Neural progenitor cell (in vitro differentiated cells): ENCODE measurements at regions not wholly inside any gene's neighbourhood (a gene's known extent, or its start where the extent isn't known, plus 50 kb on each side); places are given as distances from the start of the nearest gene placed in this dataset.
A peak's percentile ranks its signal among the peaks of the same experiment; 100 is the strongest.
"Not testable (repeated sequence)": the region's sequence is repeated elsewhere in the genome, so short reads cannot be mapped to it uniquely, and the experiment has no call there.

Experiments used
- DNase-seq: peaks from one replicate; pipeline ENCODE4 v3.0.0-alpha.2; 2016; ENCODE audit warnings: low spot score
- H2AFZ ChIP-seq: fragments of 200-600 bp; sonication (generic); replicated peaks from 2 replicates; pipeline ENCODE4 v1.6.1; 2016; ENCODE audit warnings: antibody characterized with exemption
- H3F3A ChIP-seq: fragments of 200-600 bp; sonication (generic); 2 replicates; pipeline ENCODE4 v1.6.1; 2016; ENCODE audit warnings: antibody characterized with exemption, low read depth
- H3K27ac ChIP-seq: fragments of 200-600 bp; sonication (generic); 2 replicates; pipeline ENCODE4 v1.5.1; 2016; ENCODE audit warnings: mild to moderate bottlenecking
- H3K27me3 ChIP-seq: fragments of 200-600 bp; sonication (generic); 2 replicates; pipeline ENCODE4 v1.6.1; 2016; ENCODE audit warnings: mild to moderate bottlenecking, moderate library complexity
- H3K36me3 ChIP-seq: fragments of 200-600 bp; sonication (generic); 2 replicates; pipeline ENCODE4 v1.5.1; 2016
- H3K4me1 ChIP-seq: fragments of 200-600 bp; sonication (generic); 2 replicates; pipeline ENCODE4 v1.6.1; 2016; ENCODE audit warnings: mixed run types
- H3K4me2 ChIP-seq: fragments of 200-600 bp; sonication (generic); 2 replicates; pipeline ENCODE4 v1.6.1; 2016
- H3K4me3 ChIP-seq: fragments of 200-600 bp; sonication (generic); 2 replicates; pipeline ENCODE4 v1.5.1; 2016
- H3K79me2 ChIP-seq: fragments of 200-600 bp; sonication (generic); 2 replicates; pipeline ENCODE4 v1.6.1; 2016; ENCODE audit warnings: low read depth
- H3K9ac ChIP-seq: fragments of 200-600 bp; sonication (generic); 2 replicates; pipeline ENCODE4 v1.6.1; 2016
- H3K9me3 ChIP-seq: fragments of 200-600 bp; sonication (generic); 2 replicates; pipeline ENCODE4 v1.5.1; 2016; ENCODE audit warnings: low read depth
- H4K20me1 ChIP-seq: fragments of 200-600 bp; sonication (generic); 2 replicates; pipeline ENCODE4 v1.6.1; 2016; ENCODE audit warnings: low read depth
- H3K27ac Mint-ChIP-seq: 3 replicates; pipeline ENCODE4 v1.8.0; 2021; ENCODE audit warnings: mixed read lengths
- H3K27me3 Mint-ChIP-seq: 2 replicates; pipeline ENCODE4 v1.8.0; 2022; ENCODE audit warnings: low read depth, mild to moderate bottlenecking, inconsistent platforms, moderate library complexity, mixed read lengths; ENCODE audit not compliant: insufficient read depth
- H3K36me3 Mint-ChIP-seq: 3 replicates; pipeline ENCODE4 v1.8.0; 2021; ENCODE audit warnings: mixed read lengths
- H3K4me1 Mint-ChIP-seq: 3 replicates; pipeline ENCODE4 v1.8.0; 2021; ENCODE audit warnings: mixed read lengths
- H3K4me3 Mint-ChIP-seq: 3 replicates; pipeline ENCODE4 v1.8.0; 2021; ENCODE audit warnings: mild to moderate bottlenecking, moderate library complexity, mixed read lengths
- H3K9me3 Mint-ChIP-seq: 3 replicates; pipeline ENCODE4 v1.8.0; 2020; ENCODE audit warnings: mixed read lengths
- CTCF ChIP-seq: fragments of 200-600 bp; sonication (generic); IDR thresholded peaks from 2 replicates; pipeline ENCODE4 v1.5.1; 2017; ENCODE audit warnings: antibody characterized with exemption, mild to moderate bottlenecking
- EZH2 ChIP-seq: fragments of 200-600 bp; sonication (generic); IDR thresholded peaks from 2 replicates; pipeline ENCODE4 v1.6.1; 2017; ENCODE audit warnings: antibody characterized with exemption, mild to moderate bottlenecking, moderate library complexity
- EZH2phosphoT487 ChIP-seq: fragments of 200-600 bp; sonication (generic); IDR thresholded peaks from 2 replicates; pipeline ENCODE4 v1.6.1; 2017; ENCODE audit warnings: antibody characterized with exemption

GRCh38 chr14:71433303-71433702 lies 498.9 kb upstream of the RGS6 start:
- Histone ChIP-seq H3F3A (peaks cover 7% of the 10 kb centered on the region), H3K9ac (no peak overlapping the region), H3K27ac (no peak overlapping the region), H3K27me3 (no peaks in the 10 kb centered on the region), H3K36me3 (no peaks in the 10 kb centered on the region), H3K4me2 (no peak overlapping the region), H3K4me1 (peaks cover 12% of the 10 kb centered on the region), H3K9me3 (no peaks in the 10 kb centered on the region), H4K20me1 (no peaks in the 10 kb centered on the region), H3K79me2 (peaks cover 59% of the 10 kb centered on the region), H2AFZ (no peak overlapping the region), H3K4me3 (no peak overlapping the region)
- no peak overlapping the region for H3K4me3 Mint-ChIP-seq
- peaks cover 26% of the 10 kb centered on the region for H3K4me1 Mint-ChIP-seq
- TF ChIP-seq CTCF (no peak), EZH2 (no peak), EZH2phosphoT487 (no peak)
- no peaks in the 10 kb centered on the region for H3K27me3 Mint-ChIP-seq
- DNase-seq = no peak
- no peak overlapping the region for H3K27ac Mint-ChIP-seq
- peaks cover 2% of the 10 kb centered on the region for H3K9me3 Mint-ChIP-seq
- peaks cover 8% of the 10 kb centered on the region for H3K36me3 Mint-ChIP-seq

- not testable (repeated sequence) for H3K9me3 Mint-ChIP-seq, H3K27ac Mint-ChIP-seq, H3K27ac ChIP-seq, H3K9ac ChIP-seq, H3K27me3 ChIP-seq, H4K20me1 ChIP-seq, H3K4me3 Mint-ChIP-seq, H3K36me3 ChIP-seq, DNase-seq, H3K4me2 ChIP-seq, H3F3A ChIP-seq, H3K36me3 Mint-ChIP-seq, H3K4me3 ChIP-seq, H3K27me3 Mint-ChIP-seq, H3K9me3 ChIP-seq, H2AFZ ChIP-seq, H3K4me1 ChIP-seq
- H3K79me2 ChIP-seq = peaks cover 44% of the 10 kb centered on the region
- H3K4me1 Mint-ChIP-seq = peaks cover 21% of the 10 kb centered on the region
These were observed 496.6 kb upstream of the RGS6 start for GRCh38 chr14:71435641-71436040.

GRCh38 chr14:71437870-71438269 lies 494.4 kb upstream of the RGS6 start:
- Mint-ChIP-seq H3K36me3 (peaks cover 8% of the 10 kb centered on the region), H3K4me1 (peaks cover 16% of the 10 kb centered on the region), H3K4me3 (no peak overlapping the region), H3K27me3 (no peaks in the 10 kb centered on the region), H3K9me3 (peaks cover 2% of the 10 kb centered on the region), H3K27ac (peak overlapping the region; percentile 11)
- H3K27me3 ChIP-seq = no peaks in the 10 kb centered on the region
- DNase-seq = no peak
- H3F3A ChIP-seq = no peaks in the 10 kb centered on the region
- no peak overlapping the region for H3K4me2 ChIP-seq
- H3K9me3 ChIP-seq = no peaks in the 10 kb centered on the region
- H3K27ac ChIP-seq = peak overlapping the region; percentile 21
- peaks cover 50% of the 10 kb centered on the region for H3K79me2 ChIP-seq
- TF ChIP-seq EZH2phosphoT487 (no peak), CTCF (no peak), EZH2 (no peak)
- no peak overlapping the region for H3K9ac ChIP-seq
- H4K20me1 ChIP-seq = no peaks in the 10 kb centered on the region
- no peaks in the 10 kb centered on the region for H3K36me3 ChIP-seq
- no peak overlapping the region for H2AFZ ChIP-seq
- H3K4me1 ChIP-seq = peaks cover 9% of the 10 kb centered on the region
- no peak overlapping the region for H3K4me3 ChIP-seq

- H3K4me1 ChIP-seq = peaks cover 12% of the 10 kb centered on the region
- no peak overlapping the region for H3K27ac ChIP-seq
- no peaks in the 10 kb centered on the region for H4K20me1 ChIP-seq
- H3K4me2 ChIP-seq = no peak overlapping the region
- H3F3A ChIP-seq = no peaks in the 10 kb centered on the region
- Mint-ChIP-seq H3K27ac (no peak overlapping the region), H3K4me3 (no peak overlapping the region), H3K4me1 (peaks cover 16% of the 10 kb centered on the region), H3K27me3 (no peaks in the 10 kb centered on the region), H3K36me3 (peaks cover 8% of the 10 kb centered on the region), H3K9me3 (peaks cover 2% of the 10 kb centered on the region)
- H3K4me3 ChIP-seq = no peak overlapping the region
- H3K27me3 ChIP-seq = no peaks in the 10 kb centered on the region
- H3K9me3 ChIP-seq = no peaks in the 10 kb centered on the region
- TF ChIP-seq EZH2phosphoT487 (no peak), EZH2 (no peak), CTCF (no peak)
- no peak overlapping the region for H2AFZ ChIP-seq
- peaks cover 43% of the 10 kb centered on the region for H3K79me2 ChIP-seq
- DNase-seq = no peak
- H3K36me3 ChIP-seq = no peaks in the 10 kb centered on the region
- no peak overlapping the region for H3K9ac ChIP-seq
These were observed 493.5 kb upstream of the RGS6 start for GRCh38 chr14:71438684-71439083.
